Esophagus muscularis mucosa (tissue), 4 donors: ENCODE measurements at regions not wholly inside any gene's neighbourhood (a gene's known extent, or its start where the extent isn't known, plus 50 kb on each side); places are given as distances from the start of the nearest gene placed in this dataset.
"Not testable (repeated sequence)": the region's sequence is repeated elsewhere in the genome, so short reads cannot be mapped to it uniquely, and the experiment has no call there.

Source experiments
- DNase-seq: peaks from one replicate; pipeline ENCODE4 v3.0.0-alpha.2; 2017; ENCODE audit errors: extremely low spot score
- H3K27ac ChIP-seq, 4 donors: fragments of 200-600 bp; sonication (generic); replicated peaks in 1 of 4; 1 replicate in 3 of 4; 2 replicates in 1 of 4; pipeline ENCODE4 v1.5.1; 2016 to 2019; ENCODE audit warnings: mild to moderate bottlenecking in 1 of 4
- H3K27me3 ChIP-seq, 4 donors: fragments of 200-600 bp; sonication (generic); one replicate each; pipeline versions ENCODE4 v1.5.1 to v1.6.0; 2016 to 2019
- H3K36me3 ChIP-seq, 4 donors: fragments of 200-600 bp; sonication (generic); one replicate each; pipeline ENCODE4 v1.5.1; 2016 to 2019
- H3K4me1 ChIP-seq, 4 donors: fragments of 200-600 bp; sonication (generic); one replicate each; pipeline ENCODE4 v1.5.1; 2016 to 2019
- H3K4me3 ChIP-seq, 4 donors: fragments of 200-600 bp; sonication (generic); 1 replicate in 2 of 4; 2 replicates in 2 of 4; pipeline ENCODE4 v1.5.1; 2016 to 2019; ENCODE audit warnings: mild to moderate bottlenecking in 4 of 4, moderate library complexity in 1 of 4
- H3K9me3 ChIP-seq, 4 donors: fragments of 200-600 bp; sonication (generic); 1 replicate in 3 of 4; 2 replicates in 1 of 4; pipeline ENCODE4 v1.5.1; 2016 to 2019
- EP300 ChIP-seq: sonication (generic); formaldehyde crosslinking; IDR thresholded peaks from one replicate; pipeline ENCODE4 v1.6.1; 2017; ENCODE audit warnings: antibody characterized with exemption
- POLR2A ChIP-seq: fragments of 450-650 bp; IDR thresholded peaks from one replicate; pipeline ENCODE4 v1.6.1; 2017; ENCODE audit warnings: antibody characterized with exemption, moderate library complexity, mild to moderate bottlenecking, low read depth
- POLR2AphosphoS5 ChIP-seq, 2 donors: sonication (generic); formaldehyde crosslinking; IDR thresholded peaks; one replicate each; pipeline ENCODE4 v1.6.1; 2017; ENCODE audit warnings: antibody characterized with exemption in 2 of 2
- WGBS: methylation state at CpG from one replicate; pipeline ENCODE4 v1.1.5; 2018; 5-methylcytosine and 5-hydroxymethylcytosine counted together
- intact Hi-C: fragments of 100-400 bp; cut with DNase I; formaldehyde crosslinking; loops from one replicate; pipeline ENCODE4 v1.15.1; 2023
- TF ChIP-seq, protein P1 (sequence below), 3 experiments: fragments of 200-600 bp in 2 of 3; fragments of 450-650 bp in 1 of 3; sonication (generic) in 2 of 3; IDR thresholded peaks; one replicate each; pipeline ENCODE4 v1.5.1; 2017 to 2019; ENCODE audit warnings: antibody characterized with exemption in 3 of 3, mild to moderate bottlenecking in 2 of 3, moderate library complexity in 1 of 3

DNA sequence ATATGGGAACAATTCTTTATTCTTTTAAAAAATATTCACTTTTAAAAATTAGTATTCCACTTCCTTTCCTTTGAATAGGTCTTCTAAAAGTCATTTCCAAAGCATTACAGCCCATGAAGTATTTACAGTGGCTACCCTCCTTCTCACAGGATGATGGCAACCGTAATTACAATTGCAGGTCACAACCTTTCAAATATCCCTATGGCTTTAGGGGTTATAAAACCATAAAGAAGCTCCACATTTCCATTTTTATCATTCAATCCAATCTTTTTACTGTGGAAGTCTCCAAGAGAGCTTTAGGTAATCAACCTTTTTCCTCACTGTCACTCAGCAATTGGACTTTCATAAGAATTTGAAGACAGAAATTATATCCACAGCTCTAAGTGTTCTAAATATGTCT, 488.9 kb upstream of the CA10 start:
- DNase-seq = no peak
- WGBS = 77% methylated on average over 1 of the region's 1 CpG
- Histone ChIP-seq H3K36me3 (no peaks in the 10 kb centered on the region), H3K27me3 (no peaks in the 10 kb centered on the region), H3K4me3 (no peak overlapping the region), H3K27ac (no peak overlapping the region), H3K4me1 (no peaks in the 10 kb centered on the region), H3K9me3 (no peaks in the 10 kb centered on the region)
- TF ChIP-seq, protein P1, sequence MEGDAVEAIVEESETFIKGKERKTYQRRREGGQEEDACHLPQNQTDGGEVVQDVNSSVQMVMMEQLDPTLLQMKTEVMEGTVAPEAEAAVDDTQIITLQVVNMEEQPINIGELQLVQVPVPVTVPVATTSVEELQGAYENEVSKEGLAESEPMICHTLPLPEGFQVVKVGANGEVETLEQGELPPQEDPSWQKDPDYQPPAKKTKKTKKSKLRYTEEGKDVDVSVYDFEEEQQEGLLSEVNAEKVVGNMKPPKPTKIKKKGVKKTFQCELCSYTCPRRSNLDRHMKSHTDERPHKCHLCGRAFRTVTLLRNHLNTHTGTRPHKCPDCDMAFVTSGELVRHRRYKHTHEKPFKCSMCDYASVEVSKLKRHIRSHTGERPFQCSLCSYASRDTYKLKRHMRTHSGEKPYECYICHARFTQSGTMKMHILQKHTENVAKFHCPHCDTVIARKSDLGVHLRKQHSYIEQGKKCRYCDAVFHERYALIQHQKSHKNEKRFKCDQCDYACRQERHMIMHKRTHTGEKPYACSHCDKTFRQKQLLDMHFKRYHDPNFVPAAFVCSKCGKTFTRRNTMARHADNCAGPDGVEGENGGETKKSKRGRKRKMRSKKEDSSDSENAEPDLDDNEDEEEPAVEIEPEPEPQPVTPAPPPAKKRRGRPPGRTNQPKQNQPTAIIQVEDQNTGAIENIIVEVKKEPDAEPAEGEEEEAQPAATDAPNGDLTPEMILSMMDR (IDR thresholded peaks at IDR 0.05) = no peak
- TF ChIP-seq POLR2A (no peak), EP300 (no peak), POLR2AphosphoS5 (IDR thresholded peaks at IDR 0.05) (no peak)
- intact Hi-C loops = no loop called here

DNA sequence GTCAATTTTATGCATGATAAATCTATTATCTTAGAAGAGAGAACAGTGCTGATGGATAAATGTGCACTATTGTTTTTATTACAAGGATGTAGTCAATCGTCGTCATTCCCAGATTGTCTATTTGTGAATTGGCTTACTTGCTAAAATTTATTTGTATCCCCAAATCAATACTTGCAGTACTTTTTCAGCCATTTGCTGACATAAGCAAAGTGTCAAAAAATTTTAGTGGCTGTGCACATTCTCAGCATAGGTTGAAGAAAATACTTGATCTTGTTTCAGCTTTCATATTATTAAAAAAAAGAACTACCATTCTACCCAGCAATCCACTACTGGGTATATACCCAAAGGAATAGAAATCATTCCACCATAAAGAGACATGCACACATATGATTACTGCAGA, 477.9 kb upstream of the CA10 start:
- intact Hi-C loops = no loop called here
- Histone ChIP-seq H3K4me1 (no peaks in the 10 kb centered on the region), H3K4me3 (no peak overlapping the region), H3K36me3 (no peaks in the 10 kb centered on the region), H3K27me3 (no peaks in the 10 kb centered on the region), H3K27ac (no peak overlapping the region), H3K9me3 (no peaks in the 10 kb centered on the region)
- TF ChIP-seq, protein P1 (IDR thresholded peaks at IDR 0.05) = no peak
- no peak for TF ChIP-seq POLR2AphosphoS5 (IDR thresholded peaks at IDR 0.05)
- DNase-seq = no peak
- 87% methylated on average over 2 of the region's 2 CpGs for WGBS

DNA sequence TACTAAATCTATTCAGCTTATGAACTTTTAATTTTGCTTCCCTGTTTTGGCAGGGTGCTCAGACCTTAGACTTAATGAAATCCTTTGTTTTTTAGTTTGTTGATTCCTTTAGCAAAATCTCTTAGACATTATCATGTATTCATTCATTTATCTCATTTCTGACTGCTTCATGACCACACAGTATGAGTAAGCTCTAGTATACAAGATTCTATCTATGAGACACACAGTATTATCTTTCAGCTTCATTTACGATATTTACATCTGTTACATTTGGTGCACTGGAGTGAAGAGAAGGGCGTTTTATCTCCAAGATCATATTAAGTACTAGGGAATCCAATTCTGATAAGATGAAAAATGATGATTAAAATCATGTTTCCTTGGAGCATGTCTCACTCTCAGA, 448.1 kb upstream of the CA10 start:
- WGBS = 85% methylated on average over 2 of the region's 2 CpGs
- Histone ChIP-seq H3K4me3 (no peak overlapping the region), H3K36me3 (no peaks in the 10 kb centered on the region), H3K27me3 (no peaks in the 10 kb centered on the region), H3K4me1 (no peaks in the 10 kb centered on the region), H3K9me3 (no peaks in the 10 kb centered on the region), H3K27ac (no peak overlapping the region)
- TF ChIP-seq POLR2A (no peak), POLR2AphosphoS5 (IDR thresholded peaks at IDR 0.05) (no peak), EP300 (no peak)
- TF ChIP-seq, protein P1 (IDR thresholded peaks at IDR 0.05) = no peak
- intact Hi-C loops = no loop called here
- no peak for DNase-seq

- DNase-seq = no peak
- no peaks in the 10 kb centered on the region for H3K9me3 ChIP-seq
- TF ChIP-seq, protein P1 (IDR thresholded peaks at IDR 0.05) = no peak
- TF ChIP-seq POLR2A (no peak), POLR2AphosphoS5 (IDR thresholded peaks at IDR 0.05) (no peak), EP300 (no peak)
- H3K27me3 ChIP-seq = no peaks in the 10 kb centered on the region
- no peak overlapping the region for H3K4me3 ChIP-seq
- no peaks in the 10 kb centered on the region for H3K4me1 ChIP-seq
- no peaks in the 10 kb centered on the region for H3K36me3 ChIP-seq
- H3K27ac ChIP-seq = no peak overlapping the region
- 43% methylated on average over 2 of the region's 2 CpGs for WGBS
- intact Hi-C loops = no loop called here
Measured at GRCh38 chr17:52606098-52606497, 447.6 kb upstream of the CA10 start.

GRCh38 chr17:52604105-52604504, 445.6 kb upstream of the CA10 start:
- DNase-seq = no peak
- H3K36me3 ChIP-seq = no peaks in the 10 kb centered on the region
- H3K27me3 ChIP-seq = no peaks in the 10 kb centered on the region
- H3K4me1 ChIP-seq = no peaks in the 10 kb centered on the region
- intact Hi-C loops = no loop called here
- TF ChIP-seq POLR2A (no peak), POLR2AphosphoS5 (IDR thresholded peaks at IDR 0.05) (no peak), EP300 (no peak)
- TF ChIP-seq, protein P1 (IDR thresholded peaks at IDR 0.05) = no peak
- WGBS = 39% methylated on average over 2 of the region's 2 CpGs
- no peak overlapping the region for H3K27ac ChIP-seq
- no peak overlapping the region for H3K4me3 ChIP-seq
- H3K9me3 ChIP-seq = no peaks in the 10 kb centered on the region

DNA sequence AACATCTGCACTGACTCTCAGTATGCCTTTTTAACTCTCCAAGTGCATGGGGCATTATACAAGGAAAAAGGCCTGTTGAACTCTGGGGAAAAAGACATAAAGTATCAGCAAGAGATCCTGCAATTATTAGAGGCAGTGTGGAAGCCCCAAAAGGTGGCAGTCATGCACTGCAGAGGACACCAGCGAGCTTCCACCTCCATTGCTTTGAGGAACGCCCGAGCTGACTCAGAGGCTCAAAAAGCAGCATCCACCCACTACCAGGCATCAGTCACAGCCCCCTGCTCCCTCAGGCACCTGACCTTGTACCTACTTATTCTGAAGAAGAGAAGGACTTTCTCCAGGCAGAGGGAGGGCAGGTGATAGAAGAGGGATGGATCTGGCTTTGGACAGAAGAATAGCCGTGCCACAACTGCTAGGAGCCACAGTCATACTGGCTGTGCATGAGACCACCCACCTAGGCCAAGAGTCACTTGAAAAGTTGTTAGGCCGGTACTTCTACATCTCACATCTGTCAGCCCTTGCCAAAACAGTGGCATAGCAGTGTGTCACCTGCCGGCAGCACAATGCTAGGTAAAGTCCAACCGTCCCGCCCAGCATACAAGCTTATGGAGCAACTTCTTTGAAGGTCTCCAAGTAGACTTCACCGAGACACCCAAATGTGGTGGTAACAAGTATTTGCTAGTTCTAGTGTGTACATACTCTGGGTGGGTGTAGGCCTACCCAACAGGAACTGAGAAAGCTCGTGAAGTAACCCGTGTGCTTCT, 439.1 kb upstream of the CA10 start:
- H3K4me1 ChIP-seq, H3K27ac ChIP-seq, intact Hi-C loops, H3K36me3 ChIP-seq, DNase-seq, H3K9me3 ChIP-seq, H3K27me3 ChIP-seq, H3K4me3 ChIP-seq: not testable (repeated sequence)
- 80% methylated on average over 11 of the region's 11 CpGs for WGBS
